ENCODE measurements at regions not wholly inside any gene's neighbourhood (a gene's known extent, or its start where the extent isn't known, plus 50 kb on each side); places are given as distances from the start of the nearest gene placed in this dataset.
"Not testable (repeated sequence)": the region's sequence is repeated elsewhere in the genome, so short reads cannot be mapped to it uniquely, and the experiment has no call there.

GRCh38 chr2:78758765-78759164 lies 266.7 kb upstream of the REG3G start:
- H2AFZ ChIP-seq (ENCODE audit: low read length); intact Hi-C loops (cut with micrococcal nuclease; ENCODE audit: unreplicated experiment); POLR2A ChIA-PET; H3K4me2 ChIP-seq (ENCODE audit: low read depth, low read length); CTCF ChIA-PET (ENCODE audit: low intra/inter-chr PET ratio, low total read pairs); H3K79me2 ChIP-seq (ENCODE audit: insufficient read depth, low read length); FAIRE-seq; H3K9ac ChIP-seq (ENCODE audit: insufficient read depth, low read depth, low read length); DNase-seq (ENCODE audit: low spot score); in situ Hi-C loops (cut with HindIII; ENCODE audit: extremely low pct_ligation_motif_present, low pct_unique_long_range_greater_than_20kb); H3K27ac ChIP-seq (ENCODE audit: extremely low read length, insufficient read depth, low read length); H3K27me3 ChIP-seq (ENCODE audit: control insufficient read depth in 1 of 2, insufficient read depth in 2 of 2, low read length in 2 of 2); H3K36me3 ChIP-seq (replicated peaks in 1 of 2; ENCODE audit: control insufficient read depth in 1 of 2, insufficient read depth in 2 of 2, low read length in 2 of 2); H4K20me1 ChIP-seq (ENCODE audit: insufficient read depth, low read length); BruUV-seq (replicated peaks); H3K4me3 ChIP-seq (replicated peaks in 1 of 3; ENCODE audit: insufficient read depth in 1 of 3, low read depth in 2 of 3, low read length in 3 of 3); ATAC-seq; H3K4me1 ChIP-seq (ENCODE audit: insufficient read depth, low read length): not testable (repeated sequence)
- WGBS (ENCODE audit: low lambda C conversion rate) = 63% methylated on average over 7 of the region's 7 CpGs
- peaks cover 25% of the 10 kb centered on the region for H3K9me3 ChIP-seq (ENCODE audit: low read length)

DNA sequence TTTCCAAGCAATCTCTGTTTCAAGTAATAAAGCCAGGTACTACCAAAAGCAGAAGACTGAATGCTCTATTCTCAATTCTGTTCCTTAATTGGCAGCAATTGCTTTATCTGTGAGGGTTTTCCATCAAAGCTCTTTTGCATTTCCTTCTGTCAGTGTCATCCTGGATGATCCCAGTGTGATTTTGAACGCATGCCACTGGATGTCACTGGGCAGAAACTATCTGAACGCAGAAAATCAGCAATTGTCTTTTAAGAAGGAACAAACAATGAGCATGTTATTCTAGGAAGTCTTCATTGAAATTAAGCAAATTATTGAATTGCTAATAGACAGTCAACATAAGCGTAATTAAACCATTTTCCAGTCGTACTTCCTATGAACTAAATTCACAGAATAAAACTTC lies 259.0 kb upstream of the REG3G start:
- POLR2A ChIA-PET = no interaction called here
- TF ChIP-seq RNF2 (conservative IDR thresholded peaks at IDR 0.05; ENCODE audit: low read depth) (no peak), ZNF572 (CRISPR knock-in tag; IDR thresholded peaks at IDR 0.05) (no peak), ZNF850 (CRISPR knock-in tag; conservative IDR thresholded peaks at IDR 0.05) (no peak), ZNF468 (CRISPR knock-in tag; IDR thresholded peaks at IDR 0.05) (no peak), ZNF83 (CRISPR knock-in tag; IDR thresholded peaks at IDR 0.05; ENCODE audit: borderline replicate concordance) (no peak), ZNF318 (CRISPR knock-in tag; IDR thresholded peaks at IDR 0.05) (no peak), REPIN1 (CRISPR knock-in tag; IDR thresholded peaks at IDR 0.05; ENCODE audit: borderline replicate concordance, low read depth) (no peak), CEBPG (CRISPR knock-in tag; IDR thresholded peaks at IDR 0.05) (no peak), SMAD3 (CRISPR knock-in tag; IDR thresholded peaks at IDR 0.05) (no peak)

More for the DNA sequence above, 259.0 kb upstream of the REG3G start:
- CTCF ChIA-PET (ENCODE audit: low intra/inter-chr PET ratio, low total read pairs) = no interaction called here
- intact Hi-C loops (cut with micrococcal nuclease; ENCODE audit: unreplicated experiment) (no loop called here), in situ Hi-C loops (cut with HindIII; ENCODE audit: extremely low pct_ligation_motif_present, low pct_unique_long_range_greater_than_20kb) (no loop called here)
- FAIRE-seq (no peak), ATAC-seq (no peak), DNase-seq (ENCODE audit: low spot score) (no peak)
- peaks cover 18% of the 10 kb centered on the region for H3K9me3 ChIP-seq (ENCODE audit: low read length)
- no peaks in the 10 kb centered on the region for H3K36me3 ChIP-seq (replicated peaks in 1 of 2; ENCODE audit: control insufficient read depth in 1 of 2, insufficient read depth in 2 of 2, low read length in 2 of 2)
- 2% methylated on average over 4 of the region's 4 CpGs for WGBS (ENCODE audit: low lambda C conversion rate)
- H3K27ac ChIP-seq (ENCODE audit: extremely low read length, insufficient read depth, low read length) = no peak overlapping the region
- no peaks in the 10 kb centered on the region for H3K4me1 ChIP-seq (ENCODE audit: insufficient read depth, low read length)
- no peak overlapping the region for H2AFZ ChIP-seq (ENCODE audit: low read length)
- no peaks in the 10 kb centered on the region for H4K20me1 ChIP-seq (ENCODE audit: insufficient read depth, low read length)
- no peak overlapping the region for H3K4me3 ChIP-seq (replicated peaks in 1 of 3; ENCODE audit: insufficient read depth in 1 of 3, low read depth in 2 of 3, low read length in 3 of 3)
- H3K27me3 ChIP-seq (ENCODE audit: control insufficient read depth in 1 of 2, insufficient read depth in 2 of 2, low read length in 2 of 2) = no peaks in the 10 kb centered on the region
- H3K4me2 ChIP-seq (ENCODE audit: low read depth, low read length) = no peak overlapping the region
- no peak overlapping the region for H3K9ac ChIP-seq (ENCODE audit: insufficient read depth, low read depth, low read length)
- BruUV-seq (replicated peaks) = no TSS peak
- H3K79me2 ChIP-seq (ENCODE audit: insufficient read depth, low read length) = no peaks in the 10 kb centered on the region

Measured in HepG2 (cell line).